ENCODE measurements at regions not wholly inside any gene's neighbourhood (a gene's known extent, or its start where the extent isn't known, plus 50 kb on each side); places are given as distances from the start of the nearest gene placed in this dataset.
"Not testable (repeated sequence)": the region's sequence is repeated elsewhere in the genome, so short reads cannot be mapped to it uniquely, and the experiment has no call there.

- ChIA-PET POLR2A (ENCODE audit: low non-redundant PET) (no interaction called here), CTCF (interaction anchor here (0.6 kb wide), 1 partner anchor 28 kb away, joined by 5 read pairs; no protein-coding TSS in a partner anchor)
- DNase-seq (ENCODE audit: low spot score): no peak
- TF ChIP-seq CTCF (conservative IDR thresholded peaks at IDR 0.05; ENCODE audit: low read depth): no peak
- H3K27ac ChIP-seq: no peak overlapping the region
These were observed 58.0 kb upstream of the FGF3 start for GRCh38 chr11:69877235-69877634.

GRCh38 chr11:69877704-69878103 is 58.5 kb upstream of the FGF3 start:
- CTCF ChIA-PET: interaction anchor here (0.6 kb wide), 1 partner anchor 29 kb away, joined by 5 read pairs; no protein-coding TSS in a partner anchor
- H3K27ac ChIP-seq; POLR2A ChIA-PET (ENCODE audit: low non-redundant PET); DNase-seq (ENCODE audit: low spot score): not testable (repeated sequence)

GRCh38 chr11:69878144-69878883 is 59.1 kb upstream of the FGF3 start:
- H3K27ac ChIP-seq: no peak overlapping the region
- POLR2A ChIA-PET (ENCODE audit: low non-redundant PET): no interaction called here
- DNase-seq (ENCODE audit: low spot score): no peak
- TF ChIP-seq CTCF (conservative IDR thresholded peaks at IDR 0.05; ENCODE audit: low read depth): no peak
- CTCF ChIA-PET: interaction anchor here (0.6 kb wide), 1 partner anchor 193 kb away, joined by 7 read pairs; no protein-coding TSS in a partner anchor

GRCh38 chr11:69878927-69879728 is 59.9 kb upstream of the FGF3 start:
- CTCF ChIA-PET: interaction anchor here (0.6 kb wide), 1 partner anchor 192 kb away, joined by 7 read pairs; no protein-coding TSS in a partner anchor
- POLR2A ChIA-PET (ENCODE audit: low non-redundant PET): no interaction called here
- H3K27ac ChIP-seq: no peak overlapping the region
- TF ChIP-seq CTCF (conservative IDR thresholded peaks at IDR 0.05; ENCODE audit: low read depth): no peak
- no peak for DNase-seq (ENCODE audit: low spot score)

GRCh38 chr11:69879729-69880005 is 60.5 kb upstream of the FGF3 start:
- TF ChIP-seq CTCF (conservative IDR thresholded peaks at IDR 0.05; ENCODE audit: low read depth): no peak
- no peak for DNase-seq (ENCODE audit: low spot score)
- ChIA-PET POLR2A (ENCODE audit: low non-redundant PET) (no interaction called here), CTCF (no interaction called here)
- H3K27ac ChIP-seq: no peak overlapping the region

- DNase-seq (ENCODE audit: low spot score): no peak
- CTCF ChIA-PET: interaction anchor here (0.5 to 0.6 kb wide), 2 partner anchors 152 to 170 kb away, joined by 3 to 4 read pairs; no protein-coding TSS in a partner anchor
- no peak overlapping the region for H3K27ac ChIP-seq
- TF ChIP-seq CTCF (conservative IDR thresholded peaks at IDR 0.05; ENCODE audit: low read depth): no peak
- POLR2A ChIA-PET (ENCODE audit: low non-redundant PET): no interaction called here
These were observed 61.0 kb upstream of the FGF3 start for GRCh38 chr11:69880041-69880825.
